GM12878 (cell line): ENCODE measurements at regions not wholly inside any gene's neighbourhood (a gene's known extent, or its start where the extent isn't known, plus 50 kb on each side); places are given as distances from the start of the nearest gene placed in this dataset.

Experiments used
- ATAC-seq: fragments of 200-7000 bp; cut with Tn5 transposase; 3 replicates; pipeline ENCODE4 v1.9.1; 2020; ENCODE audit warnings: mild to moderate bottlenecking, moderate library complexity
- BruUV-seq: library from RNA; stranded (reverse); fragments of 400-500 nt; replicated peaks from 2 replicates; lab custom pipeline; 2021; lab: Mats Ljungman, UMichigan
- CTCF ChIA-PET: fragments of 300-600 bp; sonication (Branson Sonifier 250); formaldehyde crosslinking; extraction: SDS; loops from one replicate; lab custom pipeline; 2021; ENCODE audit warnings: inconsistent platforms; lab: Yijun Ruan, JAX
- POLR2A ChIA-PET: fragments of 350-600 bp; formaldehyde crosslinking; extraction: SDS; loops from one replicate; lab custom pipeline; 2021; ENCODE audit warnings: inconsistent platforms; lab: Charles Lee
- RAD21 ChIA-PET: fragments of 300-600 bp; sonication (Branson Sonifier 250); formaldehyde crosslinking; loops from one replicate; lab custom pipeline; 2023; ENCODE audit warnings: antibody characterized with exemption; ENCODE audit not compliant: unreplicated experiment; lab: Charles Lee
- SMC1A ChIA-PET: fragments of 300-600 bp; sonication (Branson Sonifier 250); formaldehyde crosslinking; loops from one replicate; lab custom pipeline; 2023; ENCODE audit not compliant: unreplicated experiment, uncharacterized antibody; lab: Charles Lee
- DNase-seq: peaks from one replicate; pipeline ENCODE4 v3.0.0-alpha.2; 2011; ENCODE audit warnings: low read depth, low spot score
- FAIRE-seq: peaks from 3 replicates; lab custom pipeline; 2011; peaks lifted over from hg19 to GRCh38; lab: Jason Lieb, UNC
- H2AFZ ChIP-seq: 2 replicates; pipeline ENCODE4 v1.6.0; 2011; ENCODE audit warnings: low read depth, low read length, control low read depth; ENCODE audit not compliant: control insufficient read depth
- H3K27ac ChIP-seq: 2 replicates; pipeline ENCODE4 v1.5.1; 2011; ENCODE audit warnings: control low read depth; ENCODE audit not compliant: control insufficient read depth, insufficient read depth
- H3K27me3 ChIP-seq, 2 experiments: replicated peaks in 1 of 2; 2 replicates each; pipeline versions ENCODE4 v1.6.0 to v1.6.1; 2011; ENCODE audit warnings: low read length in 1 of 2; ENCODE audit not compliant: control insufficient read depth in 2 of 2, insufficient read depth in 2 of 2
- H3K36me3 ChIP-seq, 2 experiments: 2 replicates each; pipeline ENCODE4 v1.5.1; 2011; ENCODE audit warnings: low read length in 1 of 2; ENCODE audit not compliant: control insufficient read depth in 2 of 2, insufficient read depth in 2 of 2
- H3K4me1 ChIP-seq: 2 replicates; pipeline ENCODE4 v1.6.1; 2011; ENCODE audit warnings: mild to moderate bottlenecking, low read length, moderate library complexity, mixed read lengths; ENCODE audit not compliant: control insufficient read depth, insufficient read depth
- H3K4me2 ChIP-seq: 2 replicates; pipeline ENCODE4 v1.6.0; 2011; ENCODE audit warnings: control low read depth; ENCODE audit not compliant: control insufficient read depth, insufficient read depth
- H3K4me3 ChIP-seq: fragments of 200-600 bp; sonication (generic); 2 replicates; pipeline ENCODE4 v1.5.1; 2016
- H3K79me2 ChIP-seq: 2 replicates; pipeline ENCODE4 v1.6.0; 2011; ENCODE audit warnings: low read length; ENCODE audit not compliant: control insufficient read depth, insufficient read depth
- H3K9ac ChIP-seq: 2 replicates; pipeline ENCODE4 v1.8.0; 2011; ENCODE audit warnings: low read length, control low read depth, mixed read lengths; ENCODE audit not compliant: control insufficient read depth, insufficient read depth
- H3K9me3 ChIP-seq: replicated peaks from 3 replicates; pipeline ENCODE4 v1.5.1; 2011; ENCODE audit warnings: mild to moderate bottlenecking, low read length; ENCODE audit not compliant: control insufficient read depth, insufficient read depth
- H4K20me1 ChIP-seq: 2 replicates; pipeline ENCODE4 v1.6.0; 2011; ENCODE audit not compliant: control insufficient read depth, insufficient read depth
- E4F1 ChIP-seq: fragments of 450-650 bp; IDR thresholded peaks from 2 replicates; pipeline ENCODE4 v1.6.1; 2018; ENCODE audit warnings: borderline replicate concordance, mild to moderate bottlenecking; ENCODE audit not compliant: partially characterized antibody
- GATAD2B ChIP-seq: fragments of 450-650 bp; conservative IDR thresholded peaks from 2 replicates; pipeline ENCODE4 v1.6.1; 2017; ENCODE audit warnings: low read depth, mild to moderate bottlenecking, moderate library complexity
- IRF4 ChIP-seq: IDR thresholded peaks from 2 replicates; pipeline ENCODE4 v1.6.1; 2011; ENCODE audit warnings: low read depth, low read length
- RCOR1 ChIP-seq: conservative IDR thresholded peaks from 2 replicates; pipeline ENCODE4 v1.6.1; 2012; ENCODE audit warnings: low read depth, low read length, improper control_type of control experiment
- STAT1 ChIP-seq: fragments of 450-650 bp; conservative IDR thresholded peaks from 2 replicates; pipeline ENCODE4 v1.6.1; 2014; ENCODE audit warnings: antibody characterized with exemption, mild to moderate bottlenecking
- TCF3 ChIP-seq: IDR thresholded peaks from 2 replicates; pipeline ENCODE4 v1.6.1; 2012; ENCODE audit warnings: low read depth, mild to moderate bottlenecking, low read length, borderline replicate concordance; ENCODE audit not compliant: insufficient read depth
- USF2 ChIP-seq: IDR thresholded peaks from 2 replicates; pipeline ENCODE4 v1.6.1; 2011; ENCODE audit warnings: low read depth, low read length, improper control_type of control experiment, borderline replicate concordance
- ZBTB4 ChIP-seq: fragments of 450-650 bp; formaldehyde crosslinking; IDR thresholded peaks from 2 replicates; pipeline ENCODE4 v1.4.0; 2022; ENCODE audit warnings: mild to moderate bottlenecking, moderate library complexity
- ZNF217 ChIP-seq: fragments of 450-650 bp; IDR thresholded peaks from 2 replicates; pipeline ENCODE4 v1.6.1; 2017; ENCODE audit warnings: antibody characterized with exemption, mild to moderate bottlenecking
- ZNF384 ChIP-seq: IDR thresholded peaks from 2 replicates; pipeline ENCODE4 v1.6.1; 2012; ENCODE audit warnings: low read depth, mild to moderate bottlenecking, low read length, improper control_type of control experiment, borderline replicate concordance
- ZNF592 ChIP-seq: fragments of 450-650 bp; IDR thresholded peaks from 2 replicates; pipeline ENCODE4 v1.6.1; 2017; ENCODE audit warnings: mild to moderate bottlenecking, moderate library complexity
- WGBS: methylation state at CpG from one replicate; pipeline ENCODE4 v1.1.6; 2016; ENCODE audit warnings: low lambda C conversion rate; ENCODE audit not compliant: insufficient replicate concordance, insufficient coverage; ENCODE audit errors: missing lambda C conversion rate; 5-methylcytosine and 5-hydroxymethylcytosine counted together
- in situ Hi-C: fragments of 300-500 bp; cut with MboI; formaldehyde crosslinking; loops from 9 replicates; pipeline ENCODE4 v1.14.3; 2018; ENCODE audit warnings: mixed read lengths
- intact Hi-C: fragments of 100-400 bp; cut with micrococcal nuclease; formaldehyde crosslinking; loops from one replicate; pipeline ENCODE4 v1.14.2; 2022; ENCODE audit not compliant: unreplicated experiment

GRCh38 chr14:101408077-101408831 lies 153.0 kb upstream of the DIO3 start:
- intact Hi-C loops (no loop called here), in situ Hi-C loops (no loop called here)
- no TSS peak for BruUV-seq
- no peaks in the 10 kb centered on the region for H3K4me1 ChIP-seq
- H3K27me3 ChIP-seq = no peaks in the 10 kb centered on the region; a peak in 1 of 4 replicates
- no peak overlapping the region for H3K9ac ChIP-seq
- ATAC-seq = no peak
- no peak overlapping the region for H3K27ac ChIP-seq
- no peaks in the 10 kb centered on the region for H3K79me2 ChIP-seq
- POLR2A ChIA-PET = no interaction called here
- no peak overlapping the region for H3K4me3 ChIP-seq
- H3K36me3 ChIP-seq = no peaks in the 10 kb centered on the region
- SMC1A ChIA-PET = no interaction called here
- no peak overlapping the region for H2AFZ ChIP-seq
- no peak for FAIRE-seq
- no peaks in the 10 kb centered on the region for H4K20me1 ChIP-seq
- no peak overlapping the region for H3K4me2 ChIP-seq
- DNase-seq = no peak
- CTCF ChIA-PET = no interaction called here
- 56% methylated on average over 20 of the region's 20 CpGs for WGBS
- RAD21 ChIA-PET = no interaction called here
- TF ChIP-seq ZNF592 = no peak
- no peak for TF ChIP-seq USF2
- no peak for TF ChIP-seq TCF3
- no peak for TF ChIP-seq IRF4
- no peak for TF ChIP-seq RCOR1
- TF ChIP-seq STAT1 = no peak
- no peak for TF ChIP-seq ZNF384
- TF ChIP-seq E4F1 = no peak
- TF ChIP-seq GATAD2B = no peak
- TF ChIP-seq ZBTB4 (CRISPR knock-in tag) = no peak
- no peak for TF ChIP-seq ZNF217
- no peaks in the 10 kb centered on the region for H3K9me3 ChIP-seq
